Loucy (cell line): ENCODE measurements at regions not wholly inside any gene's neighbourhood (a gene's known extent, or its start where the extent isn't known, plus 50 kb on each side); places are given as distances from the start of the nearest gene placed in this dataset.

Experiments
- H2AFZ ChIP-seq: fragments of 200-600 bp; sonication (generic); 2 replicates; pipeline ENCODE4 v1.6.0; 2016; ENCODE audit warnings: antibody characterized with exemption, mild to moderate bottlenecking, low read length, moderate library complexity
- H3F3A ChIP-seq: fragments of 200-600 bp; 2 replicates; pipeline ENCODE4 v1.6.0; 2016; ENCODE audit warnings: antibody characterized with exemption, low read depth, mild to moderate bottlenecking
- H3K27me3 ChIP-seq: fragments of 200-600 bp; sonication (generic); 2 replicates; pipeline ENCODE4 v1.6.1; 2014; ENCODE audit warnings: low read length, mild to moderate bottlenecking; ENCODE audit not compliant: insufficient read depth, poor library complexity, severe bottlenecking
- H3K36me3 ChIP-seq: fragments of 200-600 bp; sonication (generic); 2 replicates; pipeline ENCODE4 v1.6.1; 2016; ENCODE audit warnings: low read length; ENCODE audit not compliant: insufficient read depth
- H3K4me1 ChIP-seq: fragments of 200-600 bp; sonication (generic); 2 replicates; pipeline ENCODE4 v1.5.1; 2014; ENCODE audit warnings: low read length, mild to moderate bottlenecking; ENCODE audit not compliant: insufficient read depth, poor library complexity, severe bottlenecking
- H3K4me2 ChIP-seq: fragments of 200-600 bp; sonication (generic); 2 replicates; pipeline ENCODE4 v1.6.0; 2014; ENCODE audit warnings: antibody characterized with exemption, low read length, low read depth, mild to moderate bottlenecking; ENCODE audit not compliant: poor library complexity, severe bottlenecking
- H3K4me3 ChIP-seq: fragments of 200-600 bp; sonication (generic); 2 replicates; pipeline ENCODE4 v1.5.1; 2014; ENCODE audit warnings: low read length, mild to moderate bottlenecking, mixed read lengths; ENCODE audit not compliant: poor library complexity, severe bottlenecking
- H3K79me2 ChIP-seq: fragments of 200-600 bp; sonication (generic); 2 replicates; pipeline ENCODE4 v1.6.1; 2014; ENCODE audit warnings: low read length; ENCODE audit not compliant: insufficient read depth
- H3K9ac ChIP-seq: fragments of 200-600 bp; sonication (generic); 2 replicates; pipeline ENCODE4 v1.6.0; 2014; ENCODE audit warnings: mild to moderate bottlenecking, low read depth, low read length, moderate library complexity; ENCODE audit not compliant: poor library complexity, severe bottlenecking
- H3K9me2 ChIP-seq: fragments of 200-600 bp; sonication (generic); replicated peaks from 2 replicates; pipeline ENCODE4 v1.6.1; 2016; ENCODE audit warnings: low read depth, low read length, mixed read lengths
- H3K9me3 ChIP-seq: fragments of 200-600 bp; sonication (generic); 2 replicates; pipeline ENCODE4 v1.6.1; 2014; ENCODE audit warnings: mild to moderate bottlenecking, antibody characterized with exemption, low read length, low read depth; ENCODE audit not compliant: insufficient read depth
- H4K20me1 ChIP-seq: fragments of 200-600 bp; sonication (generic); 2 replicates; pipeline ENCODE4 v1.6.0; 2014; ENCODE audit warnings: antibody characterized with exemption, low read length, mild to moderate bottlenecking; ENCODE audit not compliant: insufficient read depth, poor library complexity, severe bottlenecking
- CTCF ChIP-seq: fragments of 200-600 bp; sonication (generic); conservative IDR thresholded peaks from 2 replicates; pipeline ENCODE4 v1.5.1; 2014; ENCODE audit warnings: mild to moderate bottlenecking, antibody characterized with exemption, low read length
- EZH2phosphoT487 ChIP-seq: fragments of 200-600 bp; IDR thresholded peaks from 2 replicates; pipeline ENCODE4 v1.6.1; 2018; ENCODE audit warnings: antibody characterized with exemption, mild to moderate bottlenecking, moderate library complexity, borderline replicate concordance

- Histone ChIP-seq H3K9me3 (no peaks in the 10 kb centered on the region), H2AFZ (no peak overlapping the region), H3K9ac (no peak overlapping the region), H3K79me2 (no peaks in the 10 kb centered on the region; the same call in 1 of the 2 replicates), H3K36me3 (peaks cover 4% of the 10 kb centered on the region; the same call in 1 of the 2 replicates), H3K4me1 (peaks cover 6% of the 10 kb centered on the region), H4K20me1 (no peaks in the 10 kb centered on the region), H3F3A (no peaks in the 10 kb centered on the region), H3K27me3 (no peaks in the 10 kb centered on the region), H3K4me2 (no peak overlapping the region), H3K9me2 (no peaks in the 10 kb centered on the region), H3K4me3 (no peak overlapping the region)
- no peak for TF ChIP-seq EZH2phosphoT487
- no peak for TF ChIP-seq CTCF
These were observed 360.1 kb downstream of the DLEU7 start for GRCh38 chr13:50483416-50483815.

- H3K9ac ChIP-seq = no peak overlapping the region
- no peaks in the 10 kb centered on the region for H3K9me2 ChIP-seq
- H3K27me3 ChIP-seq = no peaks in the 10 kb centered on the region
- H3K4me1 ChIP-seq = peaks cover 6% of the 10 kb centered on the region
- H3K4me3 ChIP-seq = no peak overlapping the region
- H3F3A ChIP-seq = no peaks in the 10 kb centered on the region
- TF ChIP-seq EZH2phosphoT487 (no peak), CTCF (no peak)
- no peaks in the 10 kb centered on the region for H4K20me1 ChIP-seq
- no peaks in the 10 kb centered on the region; the same call in 1 of the 2 replicates for H3K79me2 ChIP-seq
- no peak overlapping the region for H3K4me2 ChIP-seq
- H3K9me3 ChIP-seq = no peaks in the 10 kb centered on the region
- peaks cover 4% of the 10 kb centered on the region; the same call in 1 of the 2 replicates for H3K36me3 ChIP-seq
- H2AFZ ChIP-seq = no peak overlapping the region
These were observed 358.9 kb downstream of the DLEU7 start for GRCh38 chr13:50484472-50485113.

- no peak for TF ChIP-seq EZH2phosphoT487
- Histone ChIP-seq H3K79me2 (peaks cover 3% of the 10 kb centered on the region; the same call in 1 of the 2 replicates), H3K4me3 (no peak overlapping the region), H2AFZ (no peak overlapping the region), H3K9ac (no peak overlapping the region), H3F3A (no peaks in the 10 kb centered on the region), H3K27me3 (no peaks in the 10 kb centered on the region), H3K36me3 (peaks cover 4% of the 10 kb centered on the region; the same call in 1 of the 2 replicates), H3K4me1 (peaks cover 6% of the 10 kb centered on the region), H3K9me2 (no peaks in the 10 kb centered on the region), H3K4me2 (no peak overlapping the region), H4K20me1 (no peaks in the 10 kb centered on the region), H3K9me3 (no peaks in the 10 kb centered on the region)
These were observed 357.2 kb downstream of the DLEU7 start for GRCh38 chr13:50485979-50486935.
